SH-SY5Y (cell line): ENCODE measurements at regions not wholly inside any gene's neighbourhood (a gene's known extent, or its start where the extent isn't known, plus 50 kb on each side); places are given as distances from the start of the nearest gene placed in this dataset.

Experiments
- GATA2 ChIP-seq: IDR thresholded peaks from 2 replicates; pipeline ENCODE4 v1.6.1; 2011; ENCODE audit warnings: mild to moderate bottlenecking, low read depth, low read length
- GATA3 ChIP-seq: IDR thresholded peaks from 2 replicates; pipeline ENCODE4 v1.6.1; 2011; ENCODE audit warnings: low read depth, mild to moderate bottlenecking, low read length, moderate library complexity

DNA sequence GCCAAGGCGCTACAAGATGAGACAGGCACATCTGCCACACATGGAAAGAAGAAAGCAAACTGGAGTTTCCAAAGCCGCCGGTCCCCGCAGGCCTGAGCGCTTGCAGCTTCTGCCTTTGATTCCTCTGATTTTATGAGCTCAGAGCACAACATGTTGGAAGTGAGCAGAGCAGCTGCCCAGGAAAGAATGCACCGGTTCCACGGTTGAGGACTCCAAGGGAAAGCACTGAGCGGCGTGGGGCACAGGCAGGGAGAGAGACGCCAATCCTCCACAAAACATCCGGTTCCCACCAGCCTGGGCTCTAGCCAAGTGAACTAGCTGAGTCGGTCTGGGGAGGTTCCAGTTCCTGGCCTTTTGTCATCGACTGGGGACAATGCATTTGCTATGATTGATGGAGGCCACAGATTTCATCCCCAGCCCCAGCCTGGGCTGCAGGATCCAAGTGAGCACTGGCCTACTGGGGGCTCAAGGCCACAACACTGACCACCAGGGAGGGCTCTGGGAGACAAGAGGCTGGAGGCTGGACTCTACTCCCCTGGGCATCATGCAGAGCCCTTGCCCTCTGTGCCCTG is 253.1 kb upstream of the IRF2BP2 start:
- TF ChIP-seq GATA3 (no peak), GATA2 (no peak)
